Lung (tissue), 11 donors: ENCODE measurements at regions not wholly inside any gene's neighbourhood (a gene's known extent, or its start where the extent isn't known, plus 50 kb on each side); places are given as distances from the start of the nearest gene placed in this dataset.

Experiments used
- ATAC-seq: fragments of 200-7000 bp; cut with Tn5 transposase; one replicate; pipeline ENCODE4 v1.9.1; 2020; ENCODE audit warnings: moderate number of reproducible peaks; ENCODE audit not compliant: insufficient read depth, low FRiP score
- DNase-seq, 3 donors: peaks; one replicate each; pipeline ENCODE4 v3.0.0-alpha.2; 2013 to 2017
- H3K27ac ChIP-seq, 2 donors: one replicate each; pipeline ENCODE4 v1.5.1; 2013; ENCODE audit warnings: mild to moderate bottlenecking in 2 of 2, moderate library complexity in 2 of 2, control low read depth in 1 of 2, inconsistent platforms in 1 of 2, low read depth in 1 of 2, low read length in 1 of 2
- H3K27me3 ChIP-seq, 3 donors: one replicate each; pipeline ENCODE4 v1.5.1; 2013; ENCODE audit warnings: low read length in 2 of 3; ENCODE audit not compliant: control insufficient read depth in 3 of 3, insufficient read depth in 3 of 3
- H3K36me3 ChIP-seq, 4 donors: one replicate each; pipeline ENCODE4 v1.5.1; 2013; ENCODE audit warnings: low read length in 4 of 4, mild to moderate bottlenecking in 1 of 4, moderate library complexity in 1 of 4; ENCODE audit not compliant: control insufficient read depth in 4 of 4, insufficient read depth in 4 of 4
- H3K4me1 ChIP-seq, 5 donors: one replicate each; pipeline ENCODE4 v1.5.1; 2013; ENCODE audit warnings: low read length in 5 of 5, mild to moderate bottlenecking in 2 of 5, moderate library complexity in 1 of 5; ENCODE audit not compliant: control insufficient read depth in 5 of 5, insufficient read depth in 5 of 5
- H3K4me3 ChIP-seq: one replicate; pipeline ENCODE4 v1.5.1; 2013; ENCODE audit warnings: mild to moderate bottlenecking, control low read depth, moderate library complexity
- H3K9ac ChIP-seq, 2 donors: one replicate each; pipeline ENCODE4 v1.5.1; 2013; ENCODE audit warnings: low read length in 2 of 2, control low read depth in 1 of 2; ENCODE audit not compliant: insufficient read depth in 1 of 2
- H3K9me3 ChIP-seq, 4 donors: one replicate each; pipeline ENCODE4 v1.5.1; 2013; ENCODE audit warnings: low read length in 3 of 4, mild to moderate bottlenecking in 1 of 4, moderate library complexity in 1 of 4; ENCODE audit not compliant: control insufficient read depth in 4 of 4, insufficient read depth in 3 of 4
- CTCF ChIP-seq: IDR thresholded peaks from 2 replicates; pipeline ENCODE4 v1.5.1; 2012; ENCODE audit warnings: mild to moderate bottlenecking; ENCODE audit errors: control extremely low read depth, extremely low read depth
- WGBS, 2 donors: extraction: QIAGEN DNeasy Blood & Tissue Kit; methylation state at CpG; one replicate each; pipeline ENCODE4 v1.1.7; 2013; 5-methylcytosine and 5-hydroxymethylcytosine counted together
- donor health status: control.
- donor health status: control.
- donor health status: Bipolar disorder and iron deficiency.
- donor health status: healthy.
- donor health status: DM: yes; HTN: yes; CAD: no.

GRCh38 chr5:2683720-2684119 is 67.8 kb downstream of the IRX2 start:
- WGBS, 2 donors, result 75 to 83% methylated on average over 14 of the region's 14 CpGs
- H3K9me3 ChIP-seq, result no peaks in the 10 kb centered on the region
- ATAC-seq (no peak), DNase-seq (no peak)
- no peak overlapping the region for H3K27ac ChIP-seq
- H3K4me3 ChIP-seq, result no peak overlapping the region
- H3K4me1 ChIP-seq, result peaks cover 0 to 8% (median 4%) of the 10 kb centered on the region in 5 donors
- H3K36me3 ChIP-seq, result no peaks in the 10 kb centered on the region
- TF ChIP-seq CTCF, result no peak
- H3K27me3 ChIP-seq, result no peaks in the 10 kb centered on the region
- H3K9ac ChIP-seq, result no peak overlapping the region

GRCh38 chr5:2681476-2681875 is 70.0 kb downstream of the IRX2 start:
- Histone ChIP-seq H3K27me3 (peaks cover 0 to 3% (median 0%) of the 10 kb centered on the region in 3 donors), H3K4me3 (no peak overlapping the region), H3K4me1 (peaks cover 0 to 8% (median 4%) of the 10 kb centered on the region in 5 donors), H3K9me3 (no peaks in the 10 kb centered on the region), H3K36me3 (no peaks in the 10 kb centered on the region), H3K27ac (no peak overlapping the region), H3K9ac (no peak overlapping the region)
- WGBS, 2 donors, result 89 to 90% methylated on average over 3 of the region's 3 CpGs
- DNase-seq (no peak), ATAC-seq (no peak)
- TF ChIP-seq CTCF, result no peak

- H3K9ac ChIP-seq, result no peak overlapping the region
- 82 to 88% methylated on average over 2 of the region's 2 CpGs for WGBS, 2 donors
- H3K4me1 ChIP-seq, result peaks cover 0 to 8% (median 4%) of the 10 kb centered on the region in 5 donors
- H3K27ac ChIP-seq, result no peak overlapping the region
- H3K4me3 ChIP-seq, result no peak overlapping the region
- ATAC-seq (no peak), DNase-seq (no peak)
- no peak for TF ChIP-seq CTCF
- no peaks in the 10 kb centered on the region for H3K36me3 ChIP-seq
- H3K27me3 ChIP-seq, result peaks cover 0 to 3% (median 0%) of the 10 kb centered on the region in 3 donors
- no peaks in the 10 kb centered on the region for H3K9me3 ChIP-seq
Observed at GRCh38 chr5:2680979-2681378, 70.5 kb downstream of the IRX2 start.

GRCh38 chr5:2677689-2678088 is 73.8 kb downstream of the IRX2 start:
- WGBS, 2 donors, result 87 to 89% methylated on average over 2 of the region's 2 CpGs
- Histone ChIP-seq H3K4me3 (no peak overlapping the region), H3K9ac (no peak overlapping the region), H3K9me3 (peaks cover 0 to 3% (median 0%) of the 10 kb centered on the region in 4 donors), H3K27ac (no peak overlapping the region), H3K36me3 (no peaks in the 10 kb centered on the region), H3K27me3 (peaks cover 0 to 3% (median 3%) of the 10 kb centered on the region in 3 donors), H3K4me1 (peaks cover 0 to 4% (median 0%) of the 10 kb centered on the region in 5 donors)
- ATAC-seq, result no peak
- TF ChIP-seq CTCF, result no peak
- no peak for DNase-seq
